Activated B cell treated with CpG ODN at 0.5 μM for 24 hours (primary cell): ENCODE measurements at regions not wholly inside any gene's neighbourhood (a gene's known extent, or its start where the extent isn't known, plus 50 kb on each side); places are given as distances from the start of the nearest gene placed in this dataset.

Experiments
- ATAC-seq: fragments of 200-7000 bp; cut with Tn5 transposase; one replicate; pipeline ENCODE4 v1.10.0; 2021; ENCODE audit warnings: low read depth, mild to moderate bottlenecking, moderate library complexity
- CTCF ChIA-PET: fragments of 350-600 bp; sonication (Branson Sonifier 250); formaldehyde crosslinking; loops from one replicate; lab custom pipeline; 2021; ENCODE audit warnings: antibody characterized with exemption; lab: Charles Lee
- POLR2A ChIA-PET: fragments of 350-600 bp; sonication (Branson Sonifier 250); formaldehyde crosslinking; loops from one replicate; lab custom pipeline; 2021; ENCODE audit warnings: antibody characterized with exemption; lab: Charles Lee
- DNase-seq: peaks from one replicate; pipeline ENCODE4 v3.0.0; 2022
- H3K27ac Mint-ChIP-seq: one replicate; pipeline ENCODE4 v1.8.0; 2020; ENCODE audit warnings: mixed read lengths
- H3K27me3 Mint-ChIP-seq: one replicate; pipeline ENCODE4 v1.8.0; 2021; ENCODE audit warnings: mixed read lengths
- H3K36me3 Mint-ChIP-seq: one replicate; pipeline ENCODE4 v1.8.0; 2021; ENCODE audit warnings: low read depth, mixed read lengths
- H3K4me1 Mint-ChIP-seq: one replicate; pipeline ENCODE4 v1.8.0; 2021; ENCODE audit warnings: mixed read lengths
- H3K4me3 Mint-ChIP-seq: one replicate; pipeline ENCODE4 v1.8.0; 2020; ENCODE audit warnings: mild to moderate bottlenecking, mixed read lengths
- H3K9me3 Mint-ChIP-seq: one replicate; pipeline ENCODE4 v1.8.0; 2020; ENCODE audit warnings: mixed read lengths
- CTCF ChIP-seq: fragments of 200-600 bp; IDR thresholded peaks from one replicate; pipeline ENCODE4 v1.8.0; 2022; ENCODE audit warnings: antibody characterized with exemption, mild to moderate bottlenecking
- intact Hi-C: fragments of 100-400 bp; cut with micrococcal nuclease; formaldehyde crosslinking; loops from one replicate; pipeline ENCODE4 v1.15.1; 2024

GRCh38 chr10:78210548-78210947 lies 176.9 kb downstream of the RPS24 start:
- no peak for TF ChIP-seq CTCF
- Mint-ChIP-seq H3K27ac (no peak overlapping the region), H3K27me3 (peaks cover 15% of the 10 kb centered on the region), H3K4me3 (no peak overlapping the region), H3K36me3 (no peaks in the 10 kb centered on the region), H3K4me1 (no peaks in the 10 kb centered on the region), H3K9me3 (no peaks in the 10 kb centered on the region)
- intact Hi-C loops = loop anchor here (10.0 kb wide), 1 partner anchor 166 kb away; no protein-coding TSS in a partner anchor
- ATAC-seq (no peak), DNase-seq (no peak)
- ChIA-PET POLR2A (no interaction called here), CTCF (no interaction called here)

GRCh38 chr10:78210976-78211375 lies 177.3 kb downstream of the RPS24 start:
- no peak overlapping the region for H3K27ac Mint-ChIP-seq
- no peaks in the 10 kb centered on the region for H3K4me1 Mint-ChIP-seq
- H3K36me3 Mint-ChIP-seq = no peaks in the 10 kb centered on the region
- TF ChIP-seq CTCF = no peak
- ATAC-seq (no peak), DNase-seq (no peak)
- ChIA-PET CTCF (no interaction called here), POLR2A (no interaction called here)
- peaks cover 17% of the 10 kb centered on the region for H3K27me3 Mint-ChIP-seq
- no peaks in the 10 kb centered on the region for H3K9me3 Mint-ChIP-seq
- H3K4me3 Mint-ChIP-seq = no peak overlapping the region
- intact Hi-C loops = loop anchor here (10.0 kb wide), 1 partner anchor 166 kb away; no protein-coding TSS in a partner anchor

- H3K4me1 Mint-ChIP-seq = no peaks in the 10 kb centered on the region
- no peaks in the 10 kb centered on the region for H3K36me3 Mint-ChIP-seq
- H3K9me3 Mint-ChIP-seq = no peaks in the 10 kb centered on the region
- peaks cover 20% of the 10 kb centered on the region for H3K27me3 Mint-ChIP-seq
- ChIA-PET POLR2A (no interaction called here), CTCF (no interaction called here)
- no peak for TF ChIP-seq CTCF
- ATAC-seq (no peak), DNase-seq (no peak)
- no peak overlapping the region for H3K27ac Mint-ChIP-seq
- no peak overlapping the region for H3K4me3 Mint-ChIP-seq
- intact Hi-C loops = loop anchor here (10.0 kb wide), 1 partner anchor 167 kb away; no protein-coding TSS in a partner anchor
These were observed 177.9 kb downstream of the RPS24 start for GRCh38 chr10:78211561-78212051.

- ATAC-seq = no peak
- H3K4me1 Mint-ChIP-seq = no peaks in the 10 kb centered on the region
These were observed 178.6 kb downstream of the RPS24 start for GRCh38 chr10:78212060-78212785.

More at GRCh38 chr10:78212060-78212785, 178.6 kb downstream of the RPS24 start:
- H3K27me3 Mint-ChIP-seq = peaks cover 20% of the 10 kb centered on the region
- DNase-seq = no peak
- CTCF ChIA-PET = no interaction called here
- no peaks in the 10 kb centered on the region for H3K36me3 Mint-ChIP-seq
- POLR2A ChIA-PET = interaction anchor here (0.6 kb wide), 1 partner anchor 1034 kb away, joined by 3 read pairs; no protein-coding TSS in a partner anchor
- intact Hi-C loops = loop anchor here (10.0 kb wide), 1 partner anchor 167 kb away; no protein-coding TSS in a partner anchor
- no peak overlapping the region for H3K4me3 Mint-ChIP-seq
- no peaks in the 10 kb centered on the region for H3K9me3 Mint-ChIP-seq
- no peak for TF ChIP-seq CTCF
- H3K27ac Mint-ChIP-seq = no peak overlapping the region
